ENCODE measurements at regions not wholly inside any gene's neighbourhood (a gene's known extent, or its start where the extent isn't known, plus 50 kb on each side); places are given as distances from the start of the nearest gene placed in this dataset.

DNA sequence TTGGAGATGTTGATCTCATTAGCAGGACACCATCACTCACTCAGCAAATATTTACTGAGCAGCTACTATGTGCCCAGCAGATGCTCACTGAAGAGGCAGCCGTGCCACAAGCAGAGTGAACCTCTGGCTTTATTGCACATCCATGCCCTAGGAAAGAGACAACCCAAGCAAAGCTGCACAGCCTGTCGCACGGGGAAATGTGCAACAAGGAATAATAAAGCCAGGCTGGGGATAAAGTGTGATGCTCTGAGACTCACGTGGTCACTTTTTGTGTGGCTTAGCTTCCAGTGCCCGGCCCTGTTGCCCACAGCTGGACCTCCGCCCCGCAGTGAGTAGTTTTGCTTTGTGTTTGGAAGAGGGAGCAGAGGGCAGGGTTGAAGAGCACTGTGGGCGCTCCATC is 130.4 kb upstream of the CDH4 start:
- TF ChIP-seq CTCF (conservative IDR thresholded peaks at IDR 0.05; ENCODE audit: low read depth, low read length): no peak
- no peak for TF ChIP-seq EZH2phosphoT487 (IDR thresholded peaks at IDR 0.05; ENCODE audit: borderline replicate concordance, low read length)
- TF ChIP-seq EZH2 (IDR thresholded peaks at IDR 0.05; ENCODE audit: low read length, unreplicated experiment): no peak
